ENCODE measurements at regions not wholly inside any gene's neighbourhood (a gene's known extent, or its start where the extent isn't known, plus 50 kb on each side); places are given as distances from the start of the nearest gene placed in this dataset.
"Not testable (repeated sequence)": the region's sequence is repeated elsewhere in the genome, so short reads cannot be mapped to it uniquely, and the experiment has no call there.

DNA sequence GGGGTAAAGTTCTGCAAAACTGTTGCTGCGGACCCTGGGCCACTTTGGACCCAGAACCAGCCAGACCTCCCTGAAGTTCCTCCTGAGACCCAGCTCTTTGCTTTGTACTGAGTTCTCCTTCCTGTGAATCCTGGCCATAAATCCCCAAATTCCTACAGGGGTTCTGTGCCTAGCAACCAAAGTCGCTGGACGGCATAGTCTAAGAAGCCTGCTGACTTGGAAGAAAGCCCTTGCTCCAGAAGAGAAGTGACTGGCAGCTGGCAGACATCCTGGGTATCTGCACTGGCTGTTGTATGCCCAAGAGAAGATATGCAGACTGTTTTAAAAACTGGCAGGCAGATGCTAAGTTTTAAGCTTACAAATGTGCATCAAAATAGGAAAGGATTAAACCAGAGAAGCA lies 99.9 kb upstream of the SLC24A4 start:
- ATAC-seq (ENCODE audit: low FRiP score) (no peak), DNase-seq (ENCODE audit: low spot score) (no peak)
- TF ChIP-seq CTCF (IDR thresholded peaks at IDR 0.05) = no peak

DNA sequence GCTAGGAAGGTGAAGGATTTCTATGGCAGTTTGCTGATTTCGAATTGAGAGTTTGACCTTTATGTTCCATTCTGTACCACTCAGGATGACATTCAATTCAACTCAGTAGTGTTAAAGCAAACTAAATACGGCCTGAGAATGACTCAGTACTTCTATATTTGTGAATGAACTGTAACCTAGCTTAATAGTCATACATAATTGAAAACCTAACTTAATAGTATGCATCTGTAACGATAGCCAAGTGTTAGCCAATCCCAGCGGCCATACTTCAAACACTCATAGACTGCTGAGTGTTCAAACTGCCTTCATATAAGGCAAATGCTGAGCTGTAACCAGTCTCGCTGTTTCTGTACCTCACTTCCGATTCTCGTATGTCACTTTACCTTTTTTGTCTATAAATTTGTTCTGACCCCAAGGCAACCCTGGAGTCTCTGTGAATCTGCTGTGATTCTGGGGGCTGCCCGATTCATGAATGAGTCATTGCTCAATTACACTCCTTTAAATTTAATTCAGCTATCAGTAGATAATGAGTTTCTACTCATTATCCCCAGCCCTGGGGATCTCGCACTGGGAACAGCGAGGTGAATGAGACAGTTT lies 98.5 kb upstream of the SLC24A4 start:
- no peak for TF ChIP-seq CTCF (IDR thresholded peaks at IDR 0.05)
- no peak for ATAC-seq (ENCODE audit: low FRiP score)

GRCh38 chr14:92225731-92226130 lies 97.2 kb upstream of the SLC24A4 start:
- ATAC-seq (ENCODE audit: low FRiP score) = no peak
- no peak for DNase-seq (ENCODE audit: low spot score)
- no peak for TF ChIP-seq CTCF (IDR thresholded peaks at IDR 0.05)

More for the DNA sequence above, 98.5 kb upstream of the SLC24A4 start:
- no peak for DNase-seq (ENCODE audit: low spot score)

GRCh38 chr14:92226166-92226565 lies 96.8 kb upstream of the SLC24A4 start:
- not testable (repeated sequence) for DNase-seq (ENCODE audit: low spot score); ATAC-seq (ENCODE audit: low FRiP score)

DNA sequence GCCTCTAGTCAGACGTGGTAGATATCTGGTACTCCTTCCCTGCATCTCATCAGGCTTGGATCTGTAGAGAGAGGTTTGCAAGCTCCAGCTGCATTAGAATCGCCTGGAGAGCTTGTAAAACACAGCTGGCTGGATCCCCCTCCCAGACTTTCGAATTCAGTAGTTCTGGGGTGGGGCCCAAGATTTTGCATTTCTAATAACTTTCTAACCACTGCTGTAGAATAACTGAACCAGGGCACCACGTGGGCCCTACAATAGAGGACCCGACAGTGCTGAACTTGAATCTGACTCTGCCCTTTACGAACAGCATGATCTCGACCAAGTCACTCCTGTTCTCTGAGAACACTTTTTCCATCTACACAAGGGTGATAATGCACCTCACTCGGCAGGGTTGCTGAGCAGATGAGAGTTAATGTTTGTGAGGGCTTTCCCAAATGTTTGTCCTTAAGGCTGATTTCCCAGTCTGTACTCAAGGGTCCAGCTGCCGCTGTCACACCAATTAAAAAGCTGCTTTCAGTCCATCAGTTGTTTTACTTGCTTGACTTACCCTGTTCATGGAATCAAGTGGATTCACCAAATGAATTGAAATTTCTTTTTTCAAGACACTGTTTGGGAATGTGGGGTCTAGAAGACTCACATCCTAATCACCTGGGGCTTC lies 86.6 kb upstream of the SLC24A4 start:
- ATAC-seq (ENCODE audit: low FRiP score) (no peak), DNase-seq (ENCODE audit: low spot score) (no peak)
- TF ChIP-seq CTCF (IDR thresholded peaks at IDR 0.05) = no peak

DNA sequence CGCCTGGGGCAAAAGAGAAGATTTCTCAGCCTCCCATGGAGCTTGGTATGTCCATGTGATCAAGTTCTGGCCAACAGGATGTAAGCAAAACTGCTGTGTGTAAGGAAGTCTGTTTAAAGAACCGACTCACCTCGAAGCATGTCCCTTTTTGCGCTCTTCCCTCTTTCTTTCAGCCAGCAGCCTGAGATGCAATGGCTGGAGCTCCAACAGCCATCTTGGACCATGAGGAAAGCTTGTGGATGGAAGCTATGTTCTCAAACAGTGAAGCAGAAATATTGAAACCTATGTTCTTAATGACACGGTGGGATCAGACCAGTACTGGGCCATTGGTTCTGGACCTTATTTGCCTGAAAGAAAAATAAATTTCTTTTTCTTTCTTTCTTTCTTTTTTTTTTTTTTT lies 82.3 kb upstream of the SLC24A4 start:
- DNase-seq (ENCODE audit: low spot score) (no peak), ATAC-seq (ENCODE audit: low FRiP score) (no peak)
- TF ChIP-seq CTCF (IDR thresholded peaks at IDR 0.05) = no peak

GRCh38 chr14:92241966-92242595 lies 80.9 kb upstream of the SLC24A4 start:
- no peak for ATAC-seq (ENCODE audit: low FRiP score)
- no peak for TF ChIP-seq CTCF (IDR thresholded peaks at IDR 0.05)
- no peak for DNase-seq (ENCODE audit: low spot score)
